KMS-11 (cell line): ENCODE measurements at regions not wholly inside any gene's neighbourhood (a gene's known extent, or its start where the extent isn't known, plus 50 kb on each side); places are given as distances from the start of the nearest gene placed in this dataset.

Source experiments
- H2AFZ ChIP-seq: fragments of 200-600 bp; sonication (generic); 2 replicates; pipeline ENCODE4 v1.6.1; 2016; ENCODE audit warnings: antibody characterized with exemption, mixed run types, low read depth
- H3K27ac ChIP-seq: fragments of 200-600 bp; sonication (generic); 2 replicates; pipeline ENCODE4 v1.6.1; 2016; ENCODE audit warnings: mild to moderate bottlenecking, mixed run types
- H3K27me3 ChIP-seq: fragments of 200-600 bp; sonication (generic); 2 replicates; pipeline ENCODE4 v1.6.1; 2017; ENCODE audit warnings: mild to moderate bottlenecking, low read depth, mixed run types, moderate library complexity; ENCODE audit not compliant: insufficient read depth
- H3K36me3 ChIP-seq: fragments of 200-600 bp; sonication (generic); 2 replicates; pipeline ENCODE4 v1.6.1; 2017; ENCODE audit warnings: mild to moderate bottlenecking, mixed run types; ENCODE audit not compliant: insufficient read depth
- H3K4me1 ChIP-seq: fragments of 200-600 bp; sonication (generic); 2 replicates; pipeline ENCODE4 v1.6.1; 2016; ENCODE audit warnings: mild to moderate bottlenecking, low read depth, mixed run types; ENCODE audit not compliant: poor library complexity, severe bottlenecking
- H3K4me2 ChIP-seq: fragments of 200-600 bp; sonication (generic); 2 replicates; pipeline ENCODE4 v1.7.0; 2016; ENCODE audit warnings: mild to moderate bottlenecking, mixed run types
- H3K4me3 ChIP-seq: fragments of 200-600 bp; sonication (generic); IDR thresholded peaks from 2 replicates; pipeline ENCODE4 v1.6.1; 2017; ENCODE audit warnings: low read depth, low read length, mixed read lengths; ENCODE audit not compliant: insufficient read depth
- H3K79me2 ChIP-seq: fragments of 200-600 bp; sonication (generic); 2 replicates; pipeline ENCODE4 v1.6.1; 2016; ENCODE audit warnings: low read depth, mixed run types; ENCODE audit not compliant: insufficient read depth
- H3K9ac ChIP-seq: fragments of 200-600 bp; sonication (generic); 2 replicates; pipeline ENCODE4 v1.6.1; 2016; ENCODE audit warnings: mild to moderate bottlenecking, mixed run types
- H4K20me1 ChIP-seq: fragments of 200-600 bp; sonication (generic); 2 replicates; pipeline ENCODE4 v1.6.1; 2016; ENCODE audit warnings: mild to moderate bottlenecking, mixed run types; ENCODE audit not compliant: insufficient read depth
- TF ChIP-seq, protein P1 (sequence below): fragments of 200-600 bp; sonication (generic); conservative IDR thresholded peaks from 2 replicates; pipeline ENCODE4 v1.6.1; 2017; ENCODE audit warnings: low read depth, mild to moderate bottlenecking, antibody characterized with exemption, low read length, moderate library complexity, mixed read lengths

- Histone ChIP-seq H3K79me2 (no peaks in the 10 kb centered on the region), H3K4me2 (no peak overlapping the region), H3K4me3 (no peak overlapping the region), H3K36me3 (no peaks in the 10 kb centered on the region), H3K9ac (no peak overlapping the region), H2AFZ (no peak overlapping the region), H3K27me3 (no peaks in the 10 kb centered on the region), H3K4me1 (no peaks in the 10 kb centered on the region), H4K20me1 (no peaks in the 10 kb centered on the region), H3K27ac (no peak overlapping the region)
- TF ChIP-seq, protein P1, sequence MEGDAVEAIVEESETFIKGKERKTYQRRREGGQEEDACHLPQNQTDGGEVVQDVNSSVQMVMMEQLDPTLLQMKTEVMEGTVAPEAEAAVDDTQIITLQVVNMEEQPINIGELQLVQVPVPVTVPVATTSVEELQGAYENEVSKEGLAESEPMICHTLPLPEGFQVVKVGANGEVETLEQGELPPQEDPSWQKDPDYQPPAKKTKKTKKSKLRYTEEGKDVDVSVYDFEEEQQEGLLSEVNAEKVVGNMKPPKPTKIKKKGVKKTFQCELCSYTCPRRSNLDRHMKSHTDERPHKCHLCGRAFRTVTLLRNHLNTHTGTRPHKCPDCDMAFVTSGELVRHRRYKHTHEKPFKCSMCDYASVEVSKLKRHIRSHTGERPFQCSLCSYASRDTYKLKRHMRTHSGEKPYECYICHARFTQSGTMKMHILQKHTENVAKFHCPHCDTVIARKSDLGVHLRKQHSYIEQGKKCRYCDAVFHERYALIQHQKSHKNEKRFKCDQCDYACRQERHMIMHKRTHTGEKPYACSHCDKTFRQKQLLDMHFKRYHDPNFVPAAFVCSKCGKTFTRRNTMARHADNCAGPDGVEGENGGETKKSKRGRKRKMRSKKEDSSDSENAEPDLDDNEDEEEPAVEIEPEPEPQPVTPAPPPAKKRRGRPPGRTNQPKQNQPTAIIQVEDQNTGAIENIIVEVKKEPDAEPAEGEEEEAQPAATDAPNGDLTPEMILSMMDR: no peak
Measured at GRCh38 chr2:150811259-150811855, 323.9 kb upstream of the RND3 start.

- no peaks in the 10 kb centered on the region for H3K4me1 ChIP-seq
- H2AFZ ChIP-seq: no peak overlapping the region
- H3K9ac ChIP-seq: no peak overlapping the region
- no peak overlapping the region for H3K4me3 ChIP-seq
- no peak overlapping the region for H3K4me2 ChIP-seq
- no peaks in the 10 kb centered on the region for H3K27me3 ChIP-seq
- TF ChIP-seq, protein P1: no peak
- H3K79me2 ChIP-seq: no peaks in the 10 kb centered on the region
- H4K20me1 ChIP-seq: no peaks in the 10 kb centered on the region
- H3K36me3 ChIP-seq: no peaks in the 10 kb centered on the region
- no peak overlapping the region for H3K27ac ChIP-seq
Measured at GRCh38 chr2:150809103-150809502, 321.6 kb upstream of the RND3 start.

DNA sequence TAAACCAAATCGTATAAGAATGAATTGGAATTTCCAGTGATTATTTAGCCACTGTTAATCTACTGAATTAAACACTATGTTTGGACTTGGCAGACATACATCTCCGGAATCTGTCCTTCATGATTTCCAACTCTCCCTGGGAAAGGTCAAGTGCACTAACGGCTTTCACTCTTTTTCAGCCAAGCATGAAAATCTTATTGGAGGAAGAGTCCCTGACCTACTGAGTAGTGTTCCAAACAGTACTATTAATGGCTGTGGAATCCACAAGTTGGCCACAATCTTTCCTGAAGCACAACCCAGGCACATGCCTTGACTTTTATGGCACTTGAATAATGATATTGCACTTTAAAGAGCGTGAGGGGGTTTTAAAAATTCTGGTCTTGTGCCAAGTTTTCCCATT lies 318.9 kb upstream of the RND3 start:
- no peaks in the 10 kb centered on the region for H3K27me3 ChIP-seq
- no peak overlapping the region for H3K27ac ChIP-seq
- TF ChIP-seq, protein P1: no peak
- no peak overlapping the region for H3K9ac ChIP-seq
- no peak overlapping the region for H3K4me3 ChIP-seq
- H3K4me2 ChIP-seq: no peak overlapping the region
- H3K79me2 ChIP-seq: no peaks in the 10 kb centered on the region
- no peaks in the 10 kb centered on the region for H3K4me1 ChIP-seq
- H4K20me1 ChIP-seq: no peaks in the 10 kb centered on the region
- H3K36me3 ChIP-seq: no peaks in the 10 kb centered on the region
- H2AFZ ChIP-seq: no peak overlapping the region

GRCh38 chr2:150803689-150804398 lies 316.4 kb upstream of the RND3 start:
- Histone ChIP-seq H3K27me3 (no peaks in the 10 kb centered on the region), H2AFZ (no peak overlapping the region), H3K4me1 (no peaks in the 10 kb centered on the region), H3K27ac (no peak overlapping the region), H3K79me2 (no peaks in the 10 kb centered on the region), H4K20me1 (no peaks in the 10 kb centered on the region), H3K4me3 (no peak overlapping the region), H3K36me3 (no peaks in the 10 kb centered on the region), H3K4me2 (no peak overlapping the region), H3K9ac (no peak overlapping the region)
- TF ChIP-seq, protein P1: no peak
